Naive thymus-derived CD4-positive, alpha-beta T cell (primary cell): ENCODE measurements at regions not wholly inside any gene's neighbourhood (a gene's known extent, or its start where the extent isn't known, plus 50 kb on each side); places are given as distances from the start of the nearest gene placed in this dataset.

Source experiments
- ATAC-seq: fragments of 150-1000 bp; cut with Tn5 transposase; 2 replicates; pipeline ENCODE4 v1.10.0; 2021; ENCODE audit warnings: mild to moderate bottlenecking, moderate library complexity
- CTCF ChIA-PET: fragments of 350-600 bp; sonication (Branson Sonifier 250); formaldehyde crosslinking; loops from one replicate; lab custom pipeline; 2021; ENCODE audit warnings: antibody characterized with exemption; lab: Charles Lee
- POLR2A ChIA-PET: fragments of 350-600 bp; sonication (Branson Sonifier 250); formaldehyde crosslinking; loops from one replicate; lab custom pipeline; 2021; ENCODE audit warnings: antibody characterized with exemption, inconsistent platforms; lab: Charles Lee
- DNase-seq, 9 donors: peaks; one replicate each; pipeline versions ENCODE4 v3.0.0 to v3.0.0-alpha.2; 2020 to 2022; ENCODE audit warnings: mixed read lengths in 1 of 9
- H3K27ac ChIP-seq: one replicate; pipeline ENCODE4 v1.7.0; 2013; ENCODE audit warnings: mild to moderate bottlenecking, low read depth, low read length, moderate library complexity
- H3K27me3 ChIP-seq, 2 donors: one replicate each; pipeline ENCODE4 v1.7.0; 2013; ENCODE audit warnings: low read length in 2 of 2, mild to moderate bottlenecking in 2 of 2, moderate library complexity in 2 of 2; ENCODE audit not compliant: control insufficient read depth in 2 of 2, insufficient read depth in 2 of 2
- H3K36me3 ChIP-seq, 3 experiments: 1 replicate in 2 of 3; 2 replicates in 1 of 3; pipeline ENCODE4 v1.7.0; 2013; ENCODE audit warnings: low read length in 3 of 3, mild to moderate bottlenecking in 3 of 3, moderate library complexity in 1 of 3; ENCODE audit not compliant: insufficient read depth in 3 of 3, control insufficient read depth in 2 of 3
- H3K4me1 ChIP-seq, 2 donors: one replicate each; pipeline ENCODE4 v1.7.0; 2013; ENCODE audit warnings: low read length in 2 of 2, mild to moderate bottlenecking in 2 of 2, moderate library complexity in 1 of 2; ENCODE audit not compliant: control insufficient read depth in 2 of 2, insufficient read depth in 2 of 2
- H3K4me3 ChIP-seq: 2 replicates; pipeline ENCODE4 v1.7.0; 2013; ENCODE audit warnings: mild to moderate bottlenecking, low read length
- H3K9me3 ChIP-seq, 3 experiments: 1 replicate in 2 of 3; 2 replicates in 1 of 3; pipeline ENCODE4 v1.7.0; 2013; ENCODE audit warnings: low read length in 3 of 3; ENCODE audit not compliant: control insufficient read depth in 2 of 3
- H3K27ac Mint-ChIP-seq, 9 donors: one replicate each; pipeline ENCODE4 v1.8.0; 2020 to 2022; ENCODE audit warnings: mixed read lengths in 9 of 9, mild to moderate bottlenecking in 8 of 9, moderate library complexity in 5 of 9, inconsistent platforms in 2 of 9
- H3K27me3 Mint-ChIP-seq, 5 donors: one replicate each; pipeline ENCODE4 v1.8.0; 2021 to 2022; ENCODE audit warnings: mixed read lengths in 5 of 5, mild to moderate bottlenecking in 1 of 5
- H3K36me3 Mint-ChIP-seq, 5 donors: one replicate each; pipeline ENCODE4 v1.8.0; 2020 to 2022; ENCODE audit warnings: mixed read lengths in 5 of 5, mild to moderate bottlenecking in 3 of 5, inconsistent platforms in 1 of 5
- H3K4me1 Mint-ChIP-seq, 7 donors: one replicate each; pipeline ENCODE4 v1.8.0; 2020 to 2022; ENCODE audit warnings: mixed read lengths in 7 of 7, mild to moderate bottlenecking in 3 of 7, inconsistent platforms in 1 of 7
- H3K4me3 Mint-ChIP-seq, 10 donors: one replicate each; pipeline ENCODE4 v1.8.0; 2020 to 2022; ENCODE audit warnings: mild to moderate bottlenecking in 10 of 10, mixed read lengths in 10 of 10, moderate library complexity in 6 of 10, inconsistent platforms in 2 of 10
- H3K9me3 Mint-ChIP-seq, 11 donors: one replicate each; pipeline ENCODE4 v1.8.0; 2020 to 2022; ENCODE audit warnings: mixed read lengths in 11 of 11, mild to moderate bottlenecking in 4 of 11, inconsistent platforms in 1 of 11, moderate library complexity in 1 of 11
- intact Hi-C, 2 donors: fragments of 100-400 bp; cut with micrococcal nuclease; formaldehyde crosslinking; loops; one replicate each; pipeline ENCODE4 v1.15.1; 2023

GRCh38 chr15:69624816-69625215, 172.2 kb downstream of the RPLP1 start:
- Mint-ChIP-seq H3K36me3 (peaks cover 0 to 6% (median 0%) of the 10 kb centered on the region in 5 donors), H3K4me1 (peaks cover 0 to 12% (median 6%) of the 10 kb centered on the region in 7 donors), H3K4me3 (no peak overlapping the region), H3K27me3 (peaks cover 6 to 27% (median 19%) of the 10 kb centered on the region in 5 donors), H3K9me3 (peaks cover 0 to 10% (median 0%) of the 10 kb centered on the region in 11 donors), H3K27ac (peak overlapping the region in 1 of 9 donors; percentile 38)
- intact Hi-C loops, result loop anchor here in 1 of 2 donors (5.0 kb wide), 1 partner anchor 52 kb away; no protein-coding TSS in a partner anchor
- Histone ChIP-seq H3K36me3 (no peaks in the 10 kb centered on the region), H3K9me3 (no peaks in the 10 kb centered on the region), H3K4me1 (no peaks in the 10 kb centered on the region), H3K4me3 (no peak overlapping the region), H3K27ac (no peak overlapping the region), H3K27me3 (no peaks in the 10 kb centered on the region)
- DNase-seq (no peak), ATAC-seq (no peak)
- POLR2A ChIA-PET, result interaction anchor here (0.6 kb wide), 1 partner anchor 187 kb away, joined by 3 read pairs; no protein-coding TSS in a partner anchor
- CTCF ChIA-PET, result interaction anchor here (0.6 kb wide), 1 partner anchor 88 kb away, joined by 3 read pairs; no protein-coding TSS in a partner anchor

DNA sequence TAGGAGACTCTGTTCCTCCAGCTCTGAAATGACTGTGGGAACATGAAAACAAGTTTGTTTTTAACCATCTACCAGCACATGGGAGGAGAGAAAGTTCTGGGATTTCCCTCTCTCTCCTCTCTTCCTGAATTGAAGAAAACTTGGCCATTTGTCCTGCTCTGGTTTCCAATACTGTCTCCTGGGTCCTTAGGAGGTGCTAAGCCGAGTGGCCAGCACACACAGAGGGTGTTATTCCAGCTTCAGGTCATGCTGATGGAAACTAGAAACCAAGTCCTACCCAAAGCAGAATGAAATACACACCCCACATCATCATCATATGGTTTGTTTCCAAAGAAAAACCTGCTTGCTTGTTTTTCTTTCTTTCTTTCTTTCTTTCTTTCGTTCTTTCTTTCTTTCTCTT, 172.7 kb downstream of the RPLP1 start:
- Histone ChIP-seq H3K27ac (no peak overlapping the region), H3K4me1 (no peaks in the 10 kb centered on the region), H3K36me3 (no peaks in the 10 kb centered on the region), H3K4me3 (no peak overlapping the region), H3K27me3 (no peaks in the 10 kb centered on the region), H3K9me3 (no peaks in the 10 kb centered on the region)
- no peak for ATAC-seq
- peaks cover 0 to 10% (median 0%) of the 10 kb centered on the region in 11 donors for H3K9me3 Mint-ChIP-seq
- H3K27me3 Mint-ChIP-seq, result peaks cover 10 to 23% (median 20%) of the 10 kb centered on the region in 5 donors
- peaks cover 0 to 15% (median 6%) of the 10 kb centered on the region in 7 donors for H3K4me1 Mint-ChIP-seq
- DNase-seq, result no peak
- peak overlapping the region in 1 of 9 donors; percentile 20 for H3K27ac Mint-ChIP-seq
- intact Hi-C loops, result loop anchor here in 1 of 2 donors (5.0 kb wide), 1 partner anchor 52 kb away; no protein-coding TSS in a partner anchor
- CTCF ChIA-PET, result interaction anchor here (0.6 kb wide), 1 partner anchor 87 kb away, joined by 3 read pairs; no protein-coding TSS in a partner anchor
- peaks cover 0 to 6% (median 0%) of the 10 kb centered on the region in 5 donors for H3K36me3 Mint-ChIP-seq
- POLR2A ChIA-PET, result interaction anchor here (0.6 kb wide), 1 partner anchor 186 kb away, joined by 3 read pairs; no protein-coding TSS in a partner anchor
- no peak overlapping the region for H3K4me3 Mint-ChIP-seq

GRCh38 chr15:69626095-69627066, 173.8 kb downstream of the RPLP1 start:
- no peak overlapping the region for H3K4me3 Mint-ChIP-seq
- no peaks in the 10 kb centered on the region for H3K27me3 ChIP-seq
- peaks cover 0 to 2% (median 0%) of the 10 kb centered on the region in 5 donors for H3K36me3 Mint-ChIP-seq
- peak overlapping the region in 1 of 9 donors; percentile 68 for H3K27ac Mint-ChIP-seq
- intact Hi-C loops, result loop anchor here in 1 of 2 donors (5.0 kb wide), 1 partner anchor 51 kb away; no protein-coding TSS in a partner anchor
- no peaks in the 10 kb centered on the region for H3K4me1 ChIP-seq
- peaks cover 11 to 28% (median 22%) of the 10 kb centered on the region in 5 donors for H3K27me3 Mint-ChIP-seq
- CTCF ChIA-PET, result no interaction called here
- H3K9me3 Mint-ChIP-seq, result peaks cover 0 to 6% (median 0%) of the 10 kb centered on the region in 11 donors
- H3K4me3 ChIP-seq, result no peak overlapping the region
- H3K9me3 ChIP-seq, result no peaks in the 10 kb centered on the region
- H3K36me3 ChIP-seq, result no peaks in the 10 kb centered on the region
- POLR2A ChIA-PET, result no interaction called here
- no peak overlapping the region for H3K27ac ChIP-seq
- no peak for ATAC-seq
- peaks cover 0 to 17% (median 6%) of the 10 kb centered on the region in 7 donors for H3K4me1 Mint-ChIP-seq
- no peak for DNase-seq

GRCh38 chr15:69627548-69628158, 175.0 kb downstream of the RPLP1 start:
- no peaks in the 10 kb centered on the region for H3K27me3 ChIP-seq
- Mint-ChIP-seq H3K27ac (no peak overlapping the region), H3K27me3 (peaks cover 11 to 31% (median 27%) of the 10 kb centered on the region in 5 donors), H3K9me3 (peaks cover 0 to 2% (median 0%) of the 10 kb centered on the region in 11 donors), H3K36me3 (peaks cover 0 to 2% (median 0%) of the 10 kb centered on the region in 5 donors), H3K4me3 (no peak overlapping the region), H3K4me1 (peaks cover 0 to 17% (median 6%) of the 10 kb centered on the region in 7 donors)
- no peak overlapping the region for H3K4me3 ChIP-seq
- no peak overlapping the region for H3K27ac ChIP-seq
- H3K9me3 ChIP-seq, result no peaks in the 10 kb centered on the region
- no peaks in the 10 kb centered on the region for H3K4me1 ChIP-seq
- POLR2A ChIA-PET, result no interaction called here
- no peaks in the 10 kb centered on the region for H3K36me3 ChIP-seq
- CTCF ChIA-PET, result no interaction called here
- intact Hi-C loops, result loop anchor here in 1 of 2 donors (5.0 kb wide), 1 partner anchor 50 kb away; no protein-coding TSS in a partner anchor
- ATAC-seq, result no peak
- DNase-seq, result no peak

DNA sequence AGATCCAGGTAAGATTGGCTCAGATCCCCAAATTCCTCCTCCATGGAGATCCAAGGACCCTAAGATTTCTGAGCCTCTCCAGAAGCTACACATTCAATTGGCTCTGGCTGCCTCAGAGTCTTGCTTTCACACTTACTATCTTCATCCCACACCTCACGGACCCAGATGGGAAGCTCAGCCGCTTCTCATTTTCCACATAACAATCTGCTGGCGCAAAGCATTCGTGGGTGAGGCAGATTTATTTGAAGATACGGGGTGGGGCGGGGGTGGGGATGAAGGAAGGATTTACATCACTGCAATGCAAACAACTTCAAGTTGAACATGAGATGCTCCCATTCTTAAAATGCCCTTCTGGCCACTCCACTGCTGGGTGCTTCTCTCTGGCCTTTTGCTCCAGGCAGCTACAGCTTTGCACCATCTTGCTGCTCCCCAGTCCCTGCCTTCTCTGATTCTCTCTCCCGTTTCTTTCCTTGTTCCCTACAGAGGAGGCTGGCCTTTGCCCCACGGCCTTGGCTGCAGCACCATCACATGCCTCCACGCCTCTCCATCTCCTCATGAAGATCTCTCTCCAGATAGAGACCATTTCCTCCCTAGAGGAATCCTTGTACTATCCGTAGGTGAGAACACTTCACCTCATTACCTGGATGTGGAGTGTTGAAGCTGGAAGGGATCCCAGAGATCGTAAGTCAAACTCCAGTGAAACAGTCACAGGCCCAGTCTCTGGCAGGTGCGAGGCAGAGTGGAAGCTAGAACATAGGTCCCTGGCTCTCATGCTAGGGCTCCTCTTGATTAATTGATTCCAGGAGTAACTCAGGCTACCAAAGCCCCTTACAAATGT, 175.9 kb downstream of the RPLP1 start:
- peaks cover 0 to 2% (median 0%) of the 10 kb centered on the region in 5 donors for H3K36me3 Mint-ChIP-seq

More for the DNA sequence above, 175.9 kb downstream of the RPLP1 start:
- intact Hi-C loops, result loop anchor here in 1 of 2 donors (5.0 kb wide), 1 partner anchor 49 kb away; no protein-coding TSS in a partner anchor
- Mint-ChIP-seq H3K9me3 (peaks cover 0 to 2% (median 0%) of the 10 kb centered on the region in 11 donors), H3K27me3 (peaks cover 9 to 35% (median 26%) of the 10 kb centered on the region in 5 donors), H3K4me3 (no peak overlapping the region), H3K4me1 (peaks cover 0 to 17% (median 6%) of the 10 kb centered on the region in 7 donors), H3K27ac (no peak overlapping the region)
- H3K27me3 ChIP-seq, result no peaks in the 10 kb centered on the region
- ATAC-seq (no peak), DNase-seq (no peak)
- H3K9me3 ChIP-seq, result no peaks in the 10 kb centered on the region
- no peak overlapping the region for H3K27ac ChIP-seq
- ChIA-PET CTCF (no interaction called here), POLR2A (no interaction called here)
- H3K4me1 ChIP-seq, result no peaks in the 10 kb centered on the region
- H3K4me3 ChIP-seq, result no peak overlapping the region
- H3K36me3 ChIP-seq, result no peaks in the 10 kb centered on the region
